GM19239 (cell line): ENCODE measurements at regions not wholly inside any gene's neighbourhood (a gene's known extent, or its start where the extent isn't known, plus 50 kb on each side); places are given as distances from the start of the nearest gene placed in this dataset.
"Not testable (repeated sequence)": the region's sequence is repeated elsewhere in the genome, so short reads cannot be mapped to it uniquely, and the experiment has no call there.

Source experiments
- DNase-seq: peaks from one replicate; pipeline ENCODE4 v3.0.0; 2011; ENCODE audit warnings: low spot score; ENCODE audit not compliant: insufficient read length
- FAIRE-seq: peaks from 2 replicates; lab custom pipeline; 2011; peaks lifted over from hg19 to GRCh38; lab: Jason Lieb, UNC

GRCh38 chr1:191432817-191433216 is 725.4 kb upstream of the RGS18 start:
- DNase-seq, result no peak
- no peak for FAIRE-seq

- FAIRE-seq (no peak), DNase-seq (no peak)
These were observed 719.3 kb upstream of the RGS18 start for GRCh38 chr1:191438979-191439378.

- not testable (repeated sequence) for FAIRE-seq, DNase-seq
These were observed 710.0 kb upstream of the RGS18 start for GRCh38 chr1:191448279-191448678.

- no peak for DNase-seq
- no peak for FAIRE-seq
These were observed 705.7 kb upstream of the RGS18 start for GRCh38 chr1:191452586-191452985.

GRCh38 chr1:191453487-191453886 is 704.8 kb upstream of the RGS18 start:
- no peak for DNase-seq
- FAIRE-seq, result no peak

GRCh38 chr1:191457889-191458288 is 700.4 kb upstream of the RGS18 start:
- FAIRE-seq, result no peak
- no peak for DNase-seq

- DNase-seq, result no peak
- FAIRE-seq, result no peak
These were observed 698.0 kb upstream of the RGS18 start for GRCh38 chr1:191460234-191460633.

- FAIRE-seq, result no peak
- no peak for DNase-seq
These were observed 674.3 kb upstream of the RGS18 start for GRCh38 chr1:191483988-191484387.

- DNase-seq, result no peak
- no peak for FAIRE-seq
These were observed 668.0 kb upstream of the RGS18 start for GRCh38 chr1:191490303-191490702.

GRCh38 chr1:191495040-191495439 is 663.2 kb upstream of the RGS18 start:
- FAIRE-seq (no peak), DNase-seq (no peak)

GRCh38 chr1:191498318-191498717 is 659.9 kb upstream of the RGS18 start:
- DNase-seq, result no peak
- no peak for FAIRE-seq

- no peak for DNase-seq
- no peak for FAIRE-seq
These were observed 659.4 kb upstream of the RGS18 start for GRCh38 chr1:191498825-191499224.

- DNase-seq (no peak), FAIRE-seq (no peak)
These were observed 653.3 kb upstream of the RGS18 start for GRCh38 chr1:191504999-191505398.

GRCh38 chr1:191508239-191508638 is 650.0 kb upstream of the RGS18 start:
- no peak for DNase-seq
- no peak for FAIRE-seq

- FAIRE-seq, DNase-seq: not testable (repeated sequence)
These were observed 646.8 kb upstream of the RGS18 start for GRCh38 chr1:191511480-191511879.

GRCh38 chr1:191517826-191518225 is 640.4 kb upstream of the RGS18 start:
- FAIRE-seq, result no peak

GRCh38 chr1:191519519-191519918 is 638.7 kb upstream of the RGS18 start:
- FAIRE-seq (no peak), DNase-seq (no peak)

More at GRCh38 chr1:191517826-191518225, 640.4 kb upstream of the RGS18 start:
- DNase-seq, result no peak

- DNase-seq, result no peak
- no peak for FAIRE-seq
These were observed 637.9 kb upstream of the RGS18 start for GRCh38 chr1:191520345-191520744.

GRCh38 chr1:191525944-191526343 is 632.3 kb upstream of the RGS18 start:
- FAIRE-seq, DNase-seq: not testable (repeated sequence)

GRCh38 chr1:191528275-191528674 is 630.0 kb upstream of the RGS18 start:
- DNase-seq (no peak), FAIRE-seq (no peak)

GRCh38 chr1:191530928-191531327 is 627.3 kb upstream of the RGS18 start:
- no peak for DNase-seq
- no peak for FAIRE-seq

- no peak for FAIRE-seq
- DNase-seq, result no peak
These were observed 625.0 kb upstream of the RGS18 start for GRCh38 chr1:191533254-191533653.
